Keratinocyte (primary cell): ENCODE measurements at regions not wholly inside any gene's neighbourhood (a gene's known extent, or its start where the extent isn't known, plus 50 kb on each side); places are given as distances from the start of the nearest gene placed in this dataset.
"Not testable (repeated sequence)": the region's sequence is repeated elsewhere in the genome, so short reads cannot be mapped to it uniquely, and the experiment has no call there.

Experiments
- DNase-seq: peaks from one replicate; pipeline ENCODE4 v3.0.0-alpha.2; 2011; ENCODE audit warnings: low read depth, missing footprints, low spot score
- FAIRE-seq: peaks from 2 replicates; lab custom pipeline; 2011; peaks lifted over from hg19 to GRCh38; lab: Jason Lieb, UNC
- H2AFZ ChIP-seq: 2 replicates; pipeline ENCODE4 v1.6.0; 2012; ENCODE audit warnings: low read length, control low read depth, inconsistent platforms; ENCODE audit not compliant: control insufficient read depth
- H3K27ac ChIP-seq: 2 replicates; pipeline ENCODE4 v1.5.1; 2011; ENCODE audit warnings: low read length; ENCODE audit not compliant: control insufficient read depth, insufficient read depth
- H3K27me3 ChIP-seq: 3 replicates; pipeline ENCODE4 v1.6.0; 2011; ENCODE audit warnings: low read length; ENCODE audit not compliant: control insufficient read depth, insufficient read depth; ENCODE audit errors: extremely low read depth
- H3K36me3 ChIP-seq, 2 experiments: 2 replicates in 1 of 2; 3 replicates in 1 of 2; pipeline ENCODE4 v1.5.1; 2011; ENCODE audit warnings: low read length in 2 of 2, mild to moderate bottlenecking in 1 of 2; ENCODE audit not compliant: control insufficient read depth in 2 of 2, insufficient read depth in 2 of 2; ENCODE audit errors: extremely low read depth in 1 of 2
- H3K4me1 ChIP-seq: 3 replicates; pipeline ENCODE4 v1.5.1; 2011; ENCODE audit warnings: low read length; ENCODE audit not compliant: control insufficient read depth, insufficient read depth; ENCODE audit errors: extremely low read depth
- H3K4me2 ChIP-seq: 3 replicates; pipeline ENCODE4 v1.6.0; 2011; ENCODE audit warnings: low read depth, low read length; ENCODE audit not compliant: control insufficient read depth, insufficient read depth; ENCODE audit errors: extremely low read depth
- H3K4me3 ChIP-seq, 3 experiments: fragments of 200-600 bp in 1 of 3; sonication (generic) in 1 of 3; 2 replicates in 2 of 3; 3 replicates in 1 of 3; pipeline ENCODE4 v1.5.1; 2011 to 2016; ENCODE audit warnings: low read length in 3 of 3, mild to moderate bottlenecking in 3 of 3, control low read depth in 2 of 3, inconsistent platforms in 1 of 3, low read depth in 1 of 3, mixed read lengths in 1 of 3, mixed run types in 1 of 3, moderate library complexity in 1 of 3; ENCODE audit not compliant: control insufficient read depth in 2 of 3, insufficient read depth in 2 of 3; ENCODE audit errors: extremely low read depth in 1 of 3
- H3K79me2 ChIP-seq: 2 replicates; pipeline ENCODE4 v1.6.0; 2012; ENCODE audit warnings: low read length; ENCODE audit not compliant: control insufficient read depth, insufficient read depth
- H3K9ac ChIP-seq: 3 replicates; pipeline ENCODE4 v1.6.0; 2011; ENCODE audit warnings: low read length; ENCODE audit not compliant: control insufficient read depth, insufficient read depth; ENCODE audit errors: extremely low read depth
- H3K9me1 ChIP-seq: 3 replicates; pipeline ENCODE4 v1.6.0; 2011; ENCODE audit warnings: low read length; ENCODE audit not compliant: control insufficient read depth, insufficient read depth; ENCODE audit errors: extremely low read depth
- H3K9me3 ChIP-seq: 2 replicates; pipeline ENCODE4 v1.5.1; 2012; ENCODE audit warnings: low read depth, low read length; ENCODE audit not compliant: control insufficient read depth
- H4K20me1 ChIP-seq: 3 replicates; pipeline ENCODE4 v1.6.0; 2011; ENCODE audit warnings: low read length; ENCODE audit not compliant: control insufficient read depth, insufficient read depth; ENCODE audit errors: extremely low read depth
- CTCF ChIP-seq, 3 experiments: IDR thresholded peaks in 1 of 3; conservative IDR thresholded peaks in 1 of 3; optimal IDR thresholded peaks in 1 of 3; 2 replicates in 2 of 3; 3 replicates in 1 of 3; pipeline versions ENCODE3 to v1.5.1; 2011; ENCODE audit warnings: low read length in 3 of 3, mild to moderate bottlenecking in 3 of 3, moderate library complexity in 2 of 3, control low read depth in 1 of 3, inconsistent platforms in 1 of 3; ENCODE audit not compliant: insufficient read depth in 2 of 3; ENCODE audit errors: extremely low read depth in 1 of 3
- EZH2 ChIP-seq: IDR thresholded peaks from one replicate; pipeline ENCODE4 v1.6.1; 2012; ENCODE audit warnings: inconsistent platforms, mild to moderate bottlenecking, low read length, moderate library complexity
- dilution Hi-C: fragments of 300-500 bp; cut with MboI; formaldehyde crosslinking; loops from one replicate; pipeline ENCODE4 v1.7.0; 2020; ENCODE audit warnings: low sequenced_read_pairs; ENCODE audit not compliant: extremely low pct_ligation_motif_present

- TF ChIP-seq EZH2 (no peak), CTCF (optimal IDR thresholded peaks at IDR 0.05 in 1 of 3, IDR thresholded peaks at IDR 0.05 in 1 of 3, conservative IDR thresholded peaks at IDR 0.05 in 1 of 3; ENCODE audit: extremely low read depth in 1 of 3, insufficient read depth in 2 of 3, low read length in 3 of 3) (no peak)
- FAIRE-seq (no peak), DNase-seq (no peak)
- H3K4me2 ChIP-seq, result no peak overlapping the region
- dilution Hi-C loops, result no loop called here
- H3K9me3 ChIP-seq, result no peaks in the 10 kb centered on the region
- no peaks in the 10 kb centered on the region for H3K4me1 ChIP-seq
- H3K79me2 ChIP-seq, result no peaks in the 10 kb centered on the region
- no peak overlapping the region for H2AFZ ChIP-seq
- no peak overlapping the region for H3K9ac ChIP-seq
- H4K20me1 ChIP-seq, result no peaks in the 10 kb centered on the region
- no peak overlapping the region for H3K27ac ChIP-seq
- H3K9me1 ChIP-seq, result no peaks in the 10 kb centered on the region
- H3K36me3 ChIP-seq, result no peaks in the 10 kb centered on the region
- H3K27me3 ChIP-seq, result no peaks in the 10 kb centered on the region
- H3K4me3 ChIP-seq, result no peak overlapping the region
Measured at GRCh38 chr2:152263911-152264310, 71.1 kb upstream of the FMNL2 start.

GRCh38 chr2:152273732-152274260, 61.2 kb upstream of the FMNL2 start:
- H4K20me1 ChIP-seq, H3K36me3 ChIP-seq, dilution Hi-C loops, H3K9me3 ChIP-seq, H3K4me3 ChIP-seq, H3K4me1 ChIP-seq, H3K9ac ChIP-seq, H2AFZ ChIP-seq, H3K79me2 ChIP-seq, FAIRE-seq, H3K27me3 ChIP-seq, H3K27ac ChIP-seq, H3K4me2 ChIP-seq, DNase-seq, H3K9me1 ChIP-seq: not testable (repeated sequence)

GRCh38 chr2:152277896-152278295, 57.1 kb upstream of the FMNL2 start:
- DNase-seq, dilution Hi-C loops, FAIRE-seq, H3K36me3 ChIP-seq, H3K27ac ChIP-seq, H4K20me1 ChIP-seq, H3K27me3 ChIP-seq, H3K4me2 ChIP-seq, H2AFZ ChIP-seq, H3K9me1 ChIP-seq, H3K9ac ChIP-seq, H3K4me3 ChIP-seq, H3K79me2 ChIP-seq, H3K4me1 ChIP-seq: not testable (repeated sequence)
- H3K9me3 ChIP-seq, result peaks cover 10% of the 10 kb centered on the region
